ENCODE measurements at regions not wholly inside any gene's neighbourhood (a gene's known extent, or its start where the extent isn't known, plus 50 kb on each side); places are given as distances from the start of the nearest gene placed in this dataset.

DNA sequence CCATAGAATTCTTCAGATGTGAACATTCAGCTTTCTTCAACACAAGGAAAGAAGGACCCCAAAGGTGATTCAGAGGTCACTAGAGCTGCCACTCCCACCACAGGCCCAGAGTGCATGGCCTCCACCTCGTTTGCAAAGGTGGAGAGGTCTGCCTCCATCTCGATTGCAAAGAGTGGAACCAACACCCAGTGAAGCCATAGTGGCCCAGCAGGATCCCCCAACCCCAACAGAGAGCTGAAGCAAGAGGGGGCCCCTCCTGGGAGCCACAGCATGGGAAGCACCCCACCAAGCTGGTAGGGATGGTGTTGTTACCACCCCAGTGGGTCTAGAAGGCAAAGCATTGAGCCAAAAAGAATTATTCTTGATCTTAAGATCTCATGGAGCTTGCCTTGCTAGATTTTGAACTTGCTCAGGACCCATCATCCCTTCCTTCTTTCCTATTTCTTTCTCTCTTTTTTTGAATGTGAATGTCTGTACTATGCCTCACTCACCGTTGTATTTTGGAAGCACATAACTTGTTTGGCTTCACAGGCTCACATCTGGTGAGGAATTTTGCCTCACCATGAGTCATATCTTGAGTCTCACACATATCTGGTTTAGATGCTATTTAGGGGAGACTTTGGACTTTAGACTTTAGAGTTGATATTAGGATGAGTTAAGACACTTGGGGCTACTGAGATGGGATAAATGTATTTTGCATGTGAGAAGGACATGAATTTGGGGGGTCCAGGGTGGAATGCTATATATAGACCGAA, 119.2 kb downstream of the ANKRD60 start:
- no peak for DNase-seq

DNA sequence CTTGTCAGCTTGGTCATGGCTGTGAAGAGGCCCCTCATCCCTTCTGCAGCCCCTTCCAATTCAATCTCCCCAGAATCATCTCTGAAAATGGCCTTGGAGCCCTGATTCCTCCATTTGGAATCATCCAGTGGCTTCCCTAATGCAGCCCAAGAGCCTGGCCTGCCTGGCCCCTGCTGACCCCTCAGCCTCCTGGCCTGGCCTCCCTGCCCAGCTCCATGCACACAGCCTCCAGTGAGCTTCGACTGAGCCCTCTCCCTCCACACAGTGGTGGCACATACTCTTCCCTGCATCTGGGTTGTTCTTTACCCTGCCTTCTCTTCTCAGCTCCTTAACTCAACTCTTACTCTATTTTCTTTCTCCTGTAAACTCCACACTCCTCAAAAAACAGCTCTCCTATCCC, 120.9 kb downstream of the ANKRD60 start:
- DNase-seq = no peak

DNA sequence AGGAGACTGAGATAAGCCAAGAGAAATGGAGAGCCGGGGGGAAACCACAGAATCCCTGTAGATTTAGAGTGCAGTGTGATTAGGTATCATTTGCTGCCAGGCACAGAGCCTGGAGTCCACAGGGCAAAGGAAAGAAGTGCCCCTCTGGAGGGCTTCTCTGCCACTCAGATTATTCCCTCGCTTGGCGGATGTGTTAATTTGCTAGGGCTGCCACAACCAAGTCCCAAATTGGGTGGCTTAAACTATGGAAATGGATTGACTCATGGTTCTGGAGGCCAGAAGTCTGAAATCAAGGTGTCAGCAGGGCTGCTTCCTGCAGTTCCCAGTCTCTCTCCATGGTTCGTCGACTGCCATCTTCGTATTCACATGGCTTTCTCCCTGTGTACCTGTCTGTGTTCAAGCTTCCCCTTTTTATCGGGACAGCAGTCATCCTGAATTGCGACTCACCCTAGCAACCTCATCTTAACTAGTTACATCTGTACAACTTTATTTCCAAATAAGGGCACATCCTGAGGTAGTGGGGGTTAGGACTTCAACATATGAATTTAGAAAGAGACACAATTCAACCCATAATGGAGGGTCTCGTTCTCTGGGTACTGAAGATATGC, 122.2 kb downstream of the ANKRD60 start:
- no peak for DNase-seq

DNA sequence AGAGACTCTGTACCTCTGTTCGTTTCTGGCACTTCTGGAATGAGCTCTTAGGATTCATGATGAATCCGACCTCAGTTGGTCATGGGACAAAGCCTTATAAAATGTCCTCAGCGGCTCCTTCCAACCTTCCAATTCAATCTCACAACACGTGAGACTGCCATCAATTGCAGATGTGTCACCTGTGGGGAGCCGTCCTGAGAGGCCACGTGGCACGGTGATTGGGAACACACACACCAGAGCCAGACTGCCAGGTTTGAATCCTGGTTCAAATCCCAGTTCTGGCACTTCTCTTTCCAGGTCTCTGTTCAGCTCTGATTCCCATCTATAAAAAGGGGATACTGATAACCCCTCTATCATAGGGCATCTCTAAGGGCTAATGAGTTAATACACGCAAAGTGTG, 124.5 kb downstream of the ANKRD60 start:
- DNase-seq = no peak

DNA sequence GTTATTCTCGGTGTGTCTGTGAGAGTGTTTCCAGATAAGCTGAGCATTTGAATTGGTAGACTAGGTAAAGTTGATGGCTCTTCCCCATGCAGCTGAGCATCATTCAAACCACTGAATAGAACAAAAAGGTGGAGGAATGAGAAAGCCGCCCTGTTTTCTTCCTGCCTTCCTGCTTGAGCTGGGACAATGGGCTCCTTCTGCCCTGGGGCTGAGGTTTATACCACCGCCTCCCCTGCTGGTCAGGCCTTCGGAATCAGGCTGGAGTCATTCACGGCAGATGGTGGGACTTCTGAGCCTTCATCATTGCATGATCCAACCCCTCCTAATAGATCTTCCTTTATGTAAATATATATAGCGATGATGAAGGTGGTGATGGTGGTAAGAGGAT, 124.9 kb downstream of the ANKRD60 start:
- DNase-seq = no peak

DNA sequence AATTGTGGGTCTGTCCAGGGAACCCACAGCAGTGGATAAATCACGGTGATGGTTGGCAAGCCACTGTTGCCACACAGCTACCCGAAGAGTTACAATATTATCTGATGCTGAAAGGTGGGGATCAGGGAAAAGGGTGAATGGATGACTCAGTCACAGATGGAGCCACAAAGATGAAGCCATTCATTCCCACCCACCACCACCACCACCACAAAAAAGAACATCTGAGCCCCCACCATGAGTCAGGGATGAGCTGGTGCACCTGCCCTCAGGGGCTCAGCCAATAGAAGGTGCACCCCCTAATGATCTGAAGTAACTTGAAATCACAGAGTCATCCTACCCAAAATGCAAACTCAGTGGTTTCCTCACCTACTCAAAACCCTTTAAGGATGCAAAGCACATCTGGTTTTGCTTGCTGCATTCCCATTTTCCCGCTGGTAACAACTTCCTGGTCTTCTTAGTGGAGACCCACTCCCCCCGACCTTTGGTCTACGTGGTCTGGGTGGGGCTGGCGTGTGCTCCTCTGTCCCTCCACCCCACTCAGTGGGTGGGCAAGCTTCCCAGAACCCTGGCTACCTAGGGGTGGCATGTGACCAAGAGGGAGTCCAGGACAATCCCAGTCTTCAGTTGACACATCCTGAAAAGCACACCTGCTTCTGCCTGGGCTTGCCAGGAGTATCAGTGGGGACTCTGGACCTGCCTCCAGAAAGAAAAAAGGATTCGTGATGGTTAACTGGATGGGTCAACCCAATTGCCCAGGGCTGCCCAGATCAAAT, 125.5 kb downstream of the ANKRD60 start:
- no peak for DNase-seq

DNA sequence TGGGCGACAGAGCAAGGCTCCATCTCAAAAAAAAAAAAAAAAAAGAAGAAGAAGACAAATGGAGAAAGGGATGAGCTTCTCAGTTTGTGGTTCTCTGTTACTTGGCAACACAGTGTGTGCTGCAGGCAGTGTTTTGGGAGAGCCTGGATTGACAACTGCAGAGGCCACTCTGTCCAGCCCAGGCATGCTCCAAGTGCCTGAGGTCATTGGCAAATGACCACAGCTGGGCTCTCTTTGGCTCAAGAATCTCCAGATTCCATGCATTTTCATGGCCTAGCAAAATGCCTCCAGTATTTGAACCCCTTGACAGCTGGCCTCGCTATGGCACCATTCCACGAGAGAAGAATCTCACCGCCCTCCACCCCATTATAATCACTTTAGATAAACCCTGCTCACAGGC, 126.2 kb downstream of the ANKRD60 start:
- no peak for DNase-seq

DNA sequence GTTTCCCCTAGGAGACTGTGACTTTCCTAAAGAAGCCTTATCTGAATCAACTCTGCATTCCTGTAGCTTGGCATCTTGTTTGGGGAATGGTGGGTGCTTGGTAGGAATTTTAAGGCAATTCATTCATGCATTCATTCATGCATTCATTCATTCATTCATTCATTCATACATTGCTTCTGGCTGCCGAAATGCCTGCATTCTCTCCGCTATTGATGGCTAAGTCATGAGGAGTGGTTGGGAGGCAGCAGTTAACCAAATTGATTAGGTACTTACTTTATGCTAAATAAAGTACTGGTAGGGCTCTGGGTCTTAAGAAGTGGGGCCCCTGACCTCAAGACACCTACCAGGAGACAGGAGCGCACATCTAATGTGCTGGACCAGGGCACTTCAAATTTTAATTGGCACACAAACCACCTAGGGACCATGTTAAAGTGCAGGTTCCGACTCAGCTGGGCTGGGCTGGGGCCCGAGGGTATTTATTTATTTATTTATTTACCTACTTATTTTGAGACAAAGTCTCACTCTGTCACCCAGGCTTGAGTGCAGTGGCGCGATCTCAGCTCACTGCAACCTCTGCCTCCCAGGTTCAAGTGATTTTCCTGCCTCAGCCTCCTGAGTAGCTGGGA, 127.6 kb downstream of the ANKRD60 start:
- no peak for DNase-seq

DNA sequence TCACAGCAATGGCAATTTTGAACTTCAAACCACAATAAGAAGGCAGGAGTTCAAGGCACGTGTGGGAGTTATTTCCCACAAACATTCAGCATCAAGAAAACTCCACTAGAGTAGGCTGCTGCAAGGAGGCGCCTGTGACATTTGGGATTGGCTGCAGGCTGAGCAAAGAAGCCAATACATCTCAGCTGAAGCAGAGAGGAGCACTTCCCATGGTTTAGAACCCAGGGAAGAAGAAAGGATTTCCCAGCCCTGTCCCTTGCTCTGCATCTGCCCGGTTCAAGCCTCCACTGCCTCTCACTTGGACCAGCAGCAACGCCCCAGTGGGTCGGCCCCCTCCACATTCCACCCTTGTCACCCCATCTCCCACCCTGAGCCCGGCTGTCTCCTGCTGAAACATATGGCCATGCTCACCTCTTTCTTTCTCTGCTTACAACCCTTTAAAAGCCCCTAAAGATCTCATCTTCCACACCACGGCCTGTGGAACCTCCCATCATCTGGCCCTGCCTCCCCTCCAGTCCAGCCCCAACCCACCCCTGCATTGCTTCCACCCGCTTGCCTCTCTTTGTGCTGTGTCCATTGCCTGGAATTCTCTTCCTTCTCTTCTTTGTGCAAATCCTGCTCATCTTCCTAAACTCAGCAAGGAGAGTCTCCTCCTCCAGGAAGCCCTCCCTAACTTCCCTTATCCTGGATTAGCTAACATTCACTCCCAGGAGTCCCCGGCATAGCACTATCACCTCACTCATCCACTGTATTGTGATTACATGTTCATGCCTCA, 128.3 kb downstream of the ANKRD60 start:
- DNase-seq = no peak

DNA sequence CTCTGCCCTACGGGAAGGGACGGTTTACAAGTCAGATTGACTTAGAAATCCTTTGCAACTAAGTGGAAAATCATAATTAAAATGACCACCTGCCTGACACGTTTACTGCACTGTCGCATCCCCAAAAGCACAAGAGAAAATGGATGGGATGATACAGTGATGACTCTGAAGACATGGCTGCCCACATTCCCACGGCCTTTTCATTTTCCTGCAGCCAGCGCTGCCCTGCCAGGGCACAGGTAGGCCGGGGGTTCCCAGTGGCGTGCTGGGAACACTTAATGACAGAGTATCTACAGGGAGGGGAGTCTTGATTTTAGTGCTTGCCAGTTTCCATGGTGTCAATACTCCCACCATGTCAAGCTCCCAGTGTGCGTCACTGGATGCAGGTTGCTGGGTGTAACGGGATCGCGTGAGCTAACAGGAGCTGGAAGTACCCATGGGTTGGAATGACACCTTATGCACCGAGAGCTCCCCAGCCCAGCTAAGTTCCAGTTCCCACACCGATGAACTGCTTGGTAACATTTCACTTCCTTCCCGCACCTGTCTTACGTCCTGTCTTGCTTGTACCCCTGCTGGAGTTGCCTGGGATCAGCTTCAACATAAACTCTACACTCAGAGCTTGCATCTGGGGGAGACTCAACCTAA, 129.0 kb downstream of the ANKRD60 start:
- DNase-seq = no peak

DNA sequence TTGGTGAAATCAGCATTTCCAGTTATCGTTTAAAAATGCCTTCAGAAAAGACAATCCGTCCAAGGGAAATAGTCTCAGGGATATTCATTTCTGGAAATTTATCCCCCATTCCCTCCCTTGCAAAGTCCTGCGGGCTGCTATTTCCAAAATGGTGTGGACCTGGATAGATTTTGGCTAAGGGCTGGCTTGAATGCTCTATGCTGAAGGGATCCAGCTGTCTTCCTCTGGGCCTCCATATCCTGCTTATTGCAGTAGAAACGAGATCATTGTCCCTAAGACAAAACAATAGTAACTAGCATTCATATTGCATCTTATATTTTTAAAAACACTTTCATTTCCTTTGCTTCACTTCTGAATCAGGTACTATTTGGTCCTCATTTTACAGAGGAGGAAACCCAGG, 129.9 kb downstream of the ANKRD60 start:
- no peak for DNase-seq

DNA sequence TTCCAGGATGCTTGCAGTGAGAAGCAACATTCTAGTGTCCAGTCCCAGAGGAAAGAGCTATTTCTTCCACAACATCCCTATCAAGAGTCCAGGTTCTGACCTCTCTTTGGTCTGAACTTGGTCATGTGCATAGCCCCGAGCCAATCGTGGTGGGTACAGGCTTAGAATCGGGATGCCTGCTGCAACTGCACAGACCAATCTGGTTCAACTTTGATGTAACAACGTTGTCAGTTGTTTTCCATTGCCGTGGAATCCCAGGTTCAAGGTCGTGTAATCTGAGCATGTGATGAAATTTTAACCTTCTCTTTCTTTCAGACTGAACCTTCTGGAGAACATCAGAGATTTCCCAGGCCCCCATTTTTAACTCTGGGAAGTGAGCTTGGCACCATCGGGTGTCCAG, 130.5 kb downstream of the ANKRD60 start:
- no peak for DNase-seq

DNA sequence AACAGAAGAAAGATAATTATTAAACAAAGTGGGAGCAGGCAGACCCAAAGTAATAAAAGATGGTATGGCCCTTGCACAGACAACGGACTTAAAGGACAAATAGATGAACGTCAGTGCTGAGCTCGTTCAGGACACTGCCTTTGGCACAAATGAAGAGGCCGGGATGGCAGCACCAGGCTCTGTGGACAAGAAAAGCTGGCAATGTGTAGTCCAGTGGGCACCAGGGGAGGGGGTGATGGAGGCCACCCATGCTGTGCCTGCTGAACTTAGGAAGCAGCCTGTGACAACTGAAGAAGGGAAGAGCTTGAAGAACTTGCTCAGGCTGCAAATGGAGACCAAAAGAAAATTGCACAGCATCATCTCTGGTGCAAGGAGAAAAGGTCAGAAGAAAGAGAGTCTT, 131.0 kb downstream of the ANKRD60 start:
- no peak for DNase-seq

DNA sequence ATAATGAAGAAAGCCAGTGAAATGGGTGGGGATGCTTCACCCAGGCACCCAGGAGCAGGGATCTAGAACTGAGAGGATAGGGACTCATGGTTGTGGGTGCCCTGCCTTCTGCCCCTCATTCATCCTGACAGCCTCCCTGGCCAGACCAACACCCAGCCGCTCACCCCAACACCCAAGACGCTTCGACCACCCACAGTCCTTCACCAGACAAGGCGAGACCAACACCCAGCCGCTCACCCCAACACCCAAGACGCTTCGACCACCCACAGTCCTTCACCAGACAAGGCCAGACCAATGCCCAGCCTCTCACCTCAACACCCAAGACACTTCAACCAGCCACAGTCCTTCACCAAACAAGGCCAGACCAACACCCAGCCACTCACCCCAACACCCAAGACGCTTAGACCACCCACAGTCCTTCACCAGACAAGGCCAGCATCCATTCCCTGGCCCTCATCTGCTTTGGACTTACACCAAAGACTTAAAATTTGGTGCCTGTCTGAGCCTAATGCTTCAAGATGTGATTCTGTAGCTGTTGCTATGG, 131.5 kb downstream of the ANKRD60 start:
- DNase-seq = no peak

DNA sequence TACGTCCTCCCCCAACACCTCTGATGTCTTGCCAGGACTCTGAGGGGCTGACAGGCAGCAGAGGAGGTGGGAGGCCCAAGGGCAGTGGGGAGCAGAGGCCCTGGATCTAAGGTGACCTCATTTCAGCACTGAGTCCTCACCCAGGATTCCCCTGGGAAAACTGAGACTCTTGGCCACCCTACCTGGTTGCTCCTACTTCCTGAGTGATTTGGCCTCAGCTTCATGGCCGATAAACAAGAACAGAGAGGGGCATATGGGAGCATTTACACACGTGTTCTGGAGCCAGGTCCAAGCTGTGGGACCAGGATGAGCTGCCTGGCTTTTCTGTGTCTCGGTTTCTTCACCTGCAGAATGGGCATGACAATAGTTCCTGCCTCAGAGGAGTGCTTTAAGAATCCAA, 133.8 kb downstream of the ANKRD60 start:
- no peak for DNase-seq

DNA sequence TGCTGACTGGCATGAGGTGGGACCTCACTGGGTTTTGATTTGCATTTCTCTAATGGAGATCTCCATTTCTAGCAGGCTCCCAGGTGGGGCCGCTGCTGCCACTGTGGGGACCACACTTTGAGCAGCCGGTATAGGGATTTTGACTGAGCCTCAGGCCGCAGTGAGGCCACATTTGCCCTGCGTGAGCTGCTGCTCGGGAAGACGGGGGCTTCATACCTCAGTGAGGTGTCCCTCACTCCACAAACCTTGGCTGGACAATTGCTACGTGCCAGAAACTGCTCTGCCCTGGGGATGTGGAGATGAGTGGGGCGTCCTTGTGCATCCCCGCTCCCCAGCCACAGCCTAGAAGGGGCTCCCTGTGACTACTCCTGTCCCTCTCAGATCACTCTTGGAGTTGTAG, 134.3 kb downstream of the ANKRD60 start:
- DNase-seq = no peak

DNA sequence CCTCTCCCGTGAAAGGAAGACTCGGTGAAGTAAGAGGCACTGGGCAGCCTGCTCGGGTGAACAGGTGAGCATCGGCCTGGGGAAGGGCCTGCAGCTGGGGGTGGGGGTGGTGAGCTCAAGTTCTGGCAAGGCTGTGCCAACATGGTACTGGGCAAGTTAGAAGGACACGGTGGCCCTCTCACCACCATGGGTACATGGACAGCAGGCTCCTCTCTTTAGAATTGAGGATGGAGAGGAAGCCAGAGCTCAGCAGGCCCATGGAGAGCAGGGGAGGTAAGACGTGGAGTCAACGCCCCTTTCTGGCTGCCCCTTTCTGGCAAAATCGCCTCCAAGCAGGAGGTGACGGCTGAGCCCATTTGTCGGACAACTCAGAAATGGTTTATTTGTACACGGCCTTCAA, 135.6 kb downstream of the ANKRD60 start:
- no peak for DNase-seq

DNA sequence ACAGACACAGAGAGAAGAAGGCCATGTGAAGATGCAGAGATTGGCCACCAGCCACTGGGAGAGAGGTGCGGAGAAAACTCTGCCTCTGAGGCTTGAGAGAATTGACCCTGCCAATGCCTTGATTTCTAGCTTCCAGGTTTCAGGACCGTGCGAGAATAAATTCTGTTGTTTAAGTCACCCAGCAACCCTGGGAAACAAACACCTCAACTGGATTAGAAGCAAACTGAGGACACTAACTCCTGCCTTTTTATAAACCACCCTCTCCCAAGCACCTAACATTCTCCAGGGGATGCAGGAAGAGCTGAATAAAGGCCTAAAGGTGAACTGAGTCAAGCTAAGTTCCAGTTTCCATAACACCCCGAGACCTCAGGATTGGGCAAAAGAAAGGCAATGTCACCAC, 136.1 kb downstream of the ANKRD60 start:
- DNase-seq = no peak

DNA sequence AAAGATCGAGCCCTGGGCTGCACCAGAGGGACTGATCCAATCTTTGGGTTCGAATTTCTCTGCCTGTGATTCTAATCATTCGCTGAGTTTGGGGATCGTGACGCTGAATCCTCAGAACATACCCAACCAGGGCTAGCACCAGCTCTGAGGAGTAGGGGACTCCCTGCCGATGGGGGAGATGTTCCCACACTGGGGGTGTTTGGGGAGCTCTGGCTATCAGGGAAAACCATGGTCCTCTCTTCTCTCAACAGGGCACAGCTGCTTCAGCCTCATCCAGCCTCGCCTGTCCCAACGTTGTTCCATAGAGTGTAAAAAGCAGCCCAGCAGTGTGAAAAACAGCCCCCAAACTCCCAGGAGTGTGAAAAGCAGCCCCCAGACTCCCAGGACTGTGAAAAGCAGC, 136.6 kb downstream of the ANKRD60 start:
- no peak for DNase-seq

DNA sequence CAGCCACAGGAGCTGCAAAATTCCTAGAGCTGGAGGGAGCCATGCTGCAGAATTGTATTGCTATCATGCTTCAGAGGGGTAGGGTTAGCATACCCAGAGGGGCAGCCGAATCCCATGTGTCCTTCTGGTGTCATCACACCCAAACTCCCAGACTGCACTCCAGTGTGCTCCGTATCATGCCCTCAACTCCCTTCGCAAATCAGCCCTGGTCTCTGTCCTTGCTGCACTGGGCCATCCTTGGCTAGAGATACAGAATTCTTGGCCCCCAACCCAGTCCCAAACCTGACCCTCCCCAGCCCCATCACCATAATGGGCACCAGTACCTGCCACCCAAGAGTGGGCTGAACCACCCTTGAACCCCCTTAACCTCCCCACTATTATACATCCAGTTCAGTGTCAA, 138.3 kb downstream of the ANKRD60 start:
- DNase-seq = no peak

DNA sequence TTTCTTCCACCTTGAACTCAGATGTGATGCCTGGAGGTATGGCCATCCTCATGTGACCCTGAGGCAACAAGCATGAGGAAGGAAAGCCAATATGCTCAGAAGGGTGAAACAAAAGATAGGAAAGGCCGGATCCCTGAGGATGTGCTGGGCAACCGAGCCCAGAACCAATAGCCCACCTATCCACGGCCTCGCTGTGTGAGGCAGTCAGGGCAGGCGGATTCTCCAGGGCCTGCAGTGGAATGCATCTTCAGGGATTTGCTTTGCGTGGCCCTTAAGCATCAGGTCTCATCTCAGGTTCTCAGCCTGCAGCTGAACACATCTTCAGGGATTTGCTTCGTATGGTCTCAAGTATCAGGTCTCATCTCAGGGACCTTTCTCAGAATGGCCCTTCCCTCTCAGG, 139.8 kb downstream of the ANKRD60 start:
- DNase-seq = no peak

DNA sequence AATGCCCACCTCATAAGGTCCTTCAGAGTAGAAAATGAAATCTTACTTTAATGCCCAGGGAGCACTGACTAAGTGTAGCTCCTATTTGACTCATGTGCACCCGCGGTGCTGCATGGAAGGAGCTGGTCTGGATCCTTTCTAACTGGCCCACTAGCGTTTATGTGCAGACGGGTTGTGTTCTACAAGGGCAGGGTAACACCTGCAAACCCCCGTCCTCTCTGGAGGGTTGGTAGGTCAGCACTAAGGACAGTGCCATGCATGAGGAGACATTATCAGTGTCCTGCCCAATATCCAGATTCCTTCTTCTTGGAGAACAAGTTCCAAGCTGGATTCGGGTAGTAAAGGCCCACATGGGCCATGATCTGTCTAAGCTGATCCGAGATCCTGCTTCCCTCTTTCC, 140.3 kb downstream of the ANKRD60 start:
- DNase-seq = no peak
